Nephron (organoid): ENCODE measurements at regions not wholly inside any gene's neighbourhood (a gene's known extent, or its start where the extent isn't known, plus 50 kb on each side); places are given as distances from the start of the nearest gene placed in this dataset.

Experiments
- H3K27ac Mint-ChIP-seq, 3 experiments: 2 replicates each; pipeline ENCODE4 v1.8.0; 2020; ENCODE audit warnings: mixed read lengths in 3 of 3, mild to moderate bottlenecking in 2 of 3, moderate library complexity in 1 of 3
- H3K27me3 Mint-ChIP-seq: 2 replicates; pipeline ENCODE4 v1.8.0; 2021; ENCODE audit warnings: low read depth, mild to moderate bottlenecking, moderate library complexity, mixed read lengths
- H3K36me3 Mint-ChIP-seq: 2 replicates; pipeline ENCODE4 v1.8.0; 2020; ENCODE audit warnings: low read depth, mixed read lengths
- H3K4me1 Mint-ChIP-seq: 2 replicates; pipeline ENCODE4 v1.8.0; 2020; ENCODE audit warnings: mixed read lengths
- H3K4me3 Mint-ChIP-seq, 3 experiments: 2 replicates each; pipeline ENCODE4 v1.8.0; 2020; ENCODE audit warnings: mild to moderate bottlenecking in 3 of 3, mixed read lengths in 3 of 3, moderate library complexity in 2 of 3
- H3K9me3 Mint-ChIP-seq: 2 replicates; pipeline ENCODE4 v1.8.0; 2020; ENCODE audit warnings: mixed read lengths
- TF ChIP-seq, protein P1 (sequence below), 3 experiments: fragments of 200-600 bp; sonication (generic); IDR thresholded peaks; one replicate each; pipeline ENCODE4 v1.5.0; 2021; ENCODE audit warnings: antibody characterized with exemption in 3 of 3; ENCODE audit not compliant: unreplicated experiment in 3 of 3

DNA sequence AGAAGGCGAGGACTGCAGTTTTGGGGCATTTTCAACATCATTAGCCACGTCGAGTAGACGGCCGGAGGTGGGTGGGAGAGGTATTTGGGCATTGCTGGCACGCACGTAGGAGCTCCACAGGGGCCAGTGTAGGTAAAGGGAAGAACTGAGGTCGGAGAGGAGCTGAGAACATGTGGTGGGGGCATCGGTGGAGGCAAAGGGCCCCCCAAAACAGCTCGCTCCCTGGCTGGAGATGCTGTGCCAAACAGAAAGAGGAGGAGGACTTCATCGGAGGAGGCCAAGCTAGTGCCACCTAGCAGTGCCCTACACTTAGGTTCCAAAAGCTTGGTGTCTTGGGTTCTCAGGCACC lies 52.0 kb upstream of the PPP2R5C start:
- H3K4me1 Mint-ChIP-seq = peaks cover 12% of the 10 kb centered on the region
- no peaks in the 10 kb centered on the region for H3K36me3 Mint-ChIP-seq
- no peak overlapping the region for H3K27ac Mint-ChIP-seq
- TF ChIP-seq, protein P1, sequence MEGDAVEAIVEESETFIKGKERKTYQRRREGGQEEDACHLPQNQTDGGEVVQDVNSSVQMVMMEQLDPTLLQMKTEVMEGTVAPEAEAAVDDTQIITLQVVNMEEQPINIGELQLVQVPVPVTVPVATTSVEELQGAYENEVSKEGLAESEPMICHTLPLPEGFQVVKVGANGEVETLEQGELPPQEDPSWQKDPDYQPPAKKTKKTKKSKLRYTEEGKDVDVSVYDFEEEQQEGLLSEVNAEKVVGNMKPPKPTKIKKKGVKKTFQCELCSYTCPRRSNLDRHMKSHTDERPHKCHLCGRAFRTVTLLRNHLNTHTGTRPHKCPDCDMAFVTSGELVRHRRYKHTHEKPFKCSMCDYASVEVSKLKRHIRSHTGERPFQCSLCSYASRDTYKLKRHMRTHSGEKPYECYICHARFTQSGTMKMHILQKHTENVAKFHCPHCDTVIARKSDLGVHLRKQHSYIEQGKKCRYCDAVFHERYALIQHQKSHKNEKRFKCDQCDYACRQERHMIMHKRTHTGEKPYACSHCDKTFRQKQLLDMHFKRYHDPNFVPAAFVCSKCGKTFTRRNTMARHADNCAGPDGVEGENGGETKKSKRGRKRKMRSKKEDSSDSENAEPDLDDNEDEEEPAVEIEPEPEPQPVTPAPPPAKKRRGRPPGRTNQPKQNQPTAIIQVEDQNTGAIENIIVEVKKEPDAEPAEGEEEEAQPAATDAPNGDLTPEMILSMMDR (IDR thresholded peaks at IDR 0.05; ENCODE audit: unreplicated experiment in 3 of 3) = no peak
- no peak overlapping the region for H3K4me3 Mint-ChIP-seq
- peaks cover 3% of the 10 kb centered on the region for H3K9me3 Mint-ChIP-seq
- peaks cover 17% of the 10 kb centered on the region for H3K27me3 Mint-ChIP-seq

DNA sequence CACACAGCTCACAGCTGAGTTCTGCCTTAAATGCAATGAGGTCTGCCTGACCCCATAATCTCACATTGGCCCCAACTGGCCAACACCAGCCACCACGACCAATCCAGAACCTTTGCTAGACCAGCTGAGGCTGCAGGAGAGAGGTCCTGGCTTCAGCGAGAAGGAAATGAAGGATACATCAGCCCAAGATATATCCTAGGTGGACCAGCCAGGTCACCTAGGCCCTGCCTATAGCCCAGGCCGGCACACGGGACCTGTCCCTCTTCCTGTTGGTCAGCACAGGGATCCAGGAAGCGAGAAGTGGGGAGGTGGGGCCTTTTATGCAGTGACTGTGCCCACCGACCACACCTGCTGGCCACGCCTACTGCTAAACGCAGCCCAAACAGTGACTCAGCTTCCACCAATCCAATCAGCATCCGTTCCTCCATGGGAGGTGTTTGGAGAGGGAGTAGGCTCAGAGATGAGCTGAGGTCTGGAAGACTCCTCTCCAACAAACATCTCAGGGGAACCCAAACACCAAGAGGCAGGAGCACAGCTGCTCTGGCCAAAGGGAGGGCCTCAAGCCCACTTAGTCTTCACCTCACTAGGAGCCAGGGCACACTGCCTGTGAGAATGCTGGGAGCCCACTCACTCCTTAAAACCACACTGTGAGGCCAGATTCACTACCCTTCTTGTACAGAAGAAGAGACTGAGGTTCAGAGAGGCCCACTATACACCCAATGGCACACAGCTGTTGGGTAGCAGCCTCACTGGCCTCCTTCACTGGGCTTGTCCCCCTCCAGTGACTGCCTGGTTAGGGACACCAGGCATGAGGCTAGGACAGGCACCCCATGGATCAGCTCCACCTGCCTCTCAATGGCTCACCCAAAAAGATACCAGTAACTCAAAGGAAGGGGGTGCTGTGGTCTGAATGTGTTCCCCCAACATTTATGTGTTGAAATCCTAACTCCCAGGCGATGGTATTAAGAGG lies 51.3 kb upstream of the PPP2R5C start:
- Mint-ChIP-seq H3K27me3 (peaks cover 11% of the 10 kb centered on the region), H3K4me1 (peaks cover 9% of the 10 kb centered on the region), H3K27ac (no peak overlapping the region), H3K9me3 (peaks cover 3% of the 10 kb centered on the region), H3K4me3 (no peak overlapping the region), H3K36me3 (no peaks in the 10 kb centered on the region)
- TF ChIP-seq, protein P1 (IDR thresholded peaks at IDR 0.05; ENCODE audit: unreplicated experiment in 3 of 3) = no peak

DNA sequence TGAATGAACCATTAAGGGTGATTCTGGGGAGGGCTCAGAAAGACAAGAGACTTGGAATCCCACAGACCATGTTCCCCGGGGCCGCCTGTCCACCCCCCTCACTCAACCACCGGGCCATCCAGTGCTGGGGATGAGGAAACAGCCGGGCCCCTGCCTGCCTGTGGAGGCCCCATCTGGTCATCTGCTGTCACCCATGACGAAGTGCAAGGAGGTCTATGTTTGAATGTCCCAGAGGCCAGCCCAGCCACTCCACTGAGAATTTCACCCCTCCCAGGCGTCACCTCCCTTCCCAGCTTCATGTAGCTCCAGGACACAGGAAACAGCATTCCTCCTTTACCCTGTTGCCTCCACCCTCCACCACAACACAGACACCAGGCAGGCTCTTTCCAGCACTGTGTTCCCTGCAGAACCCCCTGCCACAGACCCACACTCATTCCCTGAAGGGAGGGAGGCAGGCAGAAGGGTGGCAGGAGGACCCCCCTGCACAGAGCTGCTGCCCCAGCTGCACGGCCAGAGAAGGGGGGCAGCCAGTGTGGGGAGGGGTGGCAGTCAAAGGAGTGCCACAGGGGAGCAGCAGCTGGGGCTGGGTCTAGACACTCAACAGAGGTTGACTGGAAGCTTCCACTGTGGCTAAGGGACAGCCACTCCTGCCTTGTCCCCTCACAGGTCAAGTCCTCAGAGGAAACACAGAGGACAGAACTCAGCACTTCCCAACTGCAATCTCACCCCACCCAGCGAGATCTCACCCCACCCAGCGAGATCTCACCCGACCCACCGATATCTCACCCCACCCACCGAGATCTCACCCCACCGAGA lies 50.3 kb upstream of the PPP2R5C start:
- TF ChIP-seq, protein P1 (IDR thresholded peaks at IDR 0.05; ENCODE audit: unreplicated experiment in 3 of 3) = no peak
- Mint-ChIP-seq H3K27me3 (peaks cover 13% of the 10 kb centered on the region), H3K4me1 (peaks cover 6% of the 10 kb centered on the region), H3K9me3 (peaks cover 3% of the 10 kb centered on the region), H3K27ac (no peak overlapping the region), H3K36me3 (no peaks in the 10 kb centered on the region), H3K4me3 (no peak overlapping the region)
